ENCODE measurements at regions not wholly inside any gene's neighbourhood (a gene's known extent, or its start where the extent isn't known, plus 50 kb on each side); places are given as distances from the start of the nearest gene placed in this dataset.
A peak's percentile ranks its signal among the peaks of the same experiment; 100 is the strongest.

GRCh38 chr5:28788954-28789353 is 1750.6 kb upstream of the CDH9 start:
- H3K4me3 ChIP-seq (replicated peaks; ENCODE audit: low read depth, low read length), result no peak overlapping the region
- DNase-seq (ENCODE audit: low read depth), result no peak
- TF ChIP-seq, protein P1, sequence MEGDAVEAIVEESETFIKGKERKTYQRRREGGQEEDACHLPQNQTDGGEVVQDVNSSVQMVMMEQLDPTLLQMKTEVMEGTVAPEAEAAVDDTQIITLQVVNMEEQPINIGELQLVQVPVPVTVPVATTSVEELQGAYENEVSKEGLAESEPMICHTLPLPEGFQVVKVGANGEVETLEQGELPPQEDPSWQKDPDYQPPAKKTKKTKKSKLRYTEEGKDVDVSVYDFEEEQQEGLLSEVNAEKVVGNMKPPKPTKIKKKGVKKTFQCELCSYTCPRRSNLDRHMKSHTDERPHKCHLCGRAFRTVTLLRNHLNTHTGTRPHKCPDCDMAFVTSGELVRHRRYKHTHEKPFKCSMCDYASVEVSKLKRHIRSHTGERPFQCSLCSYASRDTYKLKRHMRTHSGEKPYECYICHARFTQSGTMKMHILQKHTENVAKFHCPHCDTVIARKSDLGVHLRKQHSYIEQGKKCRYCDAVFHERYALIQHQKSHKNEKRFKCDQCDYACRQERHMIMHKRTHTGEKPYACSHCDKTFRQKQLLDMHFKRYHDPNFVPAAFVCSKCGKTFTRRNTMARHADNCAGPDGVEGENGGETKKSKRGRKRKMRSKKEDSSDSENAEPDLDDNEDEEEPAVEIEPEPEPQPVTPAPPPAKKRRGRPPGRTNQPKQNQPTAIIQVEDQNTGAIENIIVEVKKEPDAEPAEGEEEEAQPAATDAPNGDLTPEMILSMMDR (IDR thresholded peaks at IDR 0.05; ENCODE audit: low read length, missing control alignments), result no peak

DNA sequence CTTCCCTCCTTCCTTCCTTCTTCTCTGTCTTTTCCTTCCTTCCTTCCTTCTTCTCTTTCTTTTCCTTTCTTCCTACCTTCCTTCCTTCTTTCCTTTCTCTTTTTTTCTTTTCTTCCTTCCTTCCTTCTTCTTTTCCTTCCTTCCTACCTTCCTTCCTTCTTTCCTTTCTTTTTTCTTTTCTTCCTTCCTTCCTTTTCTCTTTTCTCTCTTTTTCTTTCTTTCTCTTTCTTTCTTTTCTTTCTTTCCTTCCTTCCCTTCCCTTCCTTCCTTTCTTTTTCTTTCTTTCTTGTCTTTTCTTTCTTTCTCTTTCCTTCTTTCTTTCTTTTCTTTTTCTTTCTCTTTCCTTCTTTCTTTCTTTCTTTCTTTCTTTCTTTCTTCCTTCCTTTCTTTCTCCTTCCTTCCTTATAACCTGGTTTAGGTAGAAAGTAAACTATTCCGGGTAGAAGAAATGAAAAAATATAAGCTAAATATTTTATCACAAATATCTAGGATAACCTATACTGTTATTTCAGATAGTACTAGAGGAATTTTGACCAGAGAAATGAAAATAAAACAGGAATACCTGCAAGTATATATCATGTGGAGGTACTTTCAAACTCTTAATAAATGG is 1741.8 kb upstream of the CDH9 start:
- DNase-seq (ENCODE audit: low read depth), result no peak
- TF ChIP-seq, protein P1 (IDR thresholded peaks at IDR 0.05; ENCODE audit: low read length, missing control alignments), result no peak
- H3K4me3 ChIP-seq (replicated peaks; ENCODE audit: low read depth, low read length), result no peak overlapping the region

GRCh38 chr5:28779161-28779754 is 1740.9 kb upstream of the CDH9 start:
- no peak for DNase-seq (ENCODE audit: low read depth)
- H3K4me3 ChIP-seq (replicated peaks; ENCODE audit: low read depth, low read length), result no peak overlapping the region
- TF ChIP-seq, protein P1 (IDR thresholded peaks at IDR 0.05; ENCODE audit: low read length, missing control alignments), result no peak

GRCh38 chr5:28770307-28770706 is 1731.9 kb upstream of the CDH9 start:
- TF ChIP-seq, protein P1 (IDR thresholded peaks at IDR 0.05; ENCODE audit: low read length, missing control alignments), result no peak
- DNase-seq (ENCODE audit: low read depth), result no peak
- H3K4me3 ChIP-seq (replicated peaks; ENCODE audit: low read depth, low read length), result no peak overlapping the region

DNA sequence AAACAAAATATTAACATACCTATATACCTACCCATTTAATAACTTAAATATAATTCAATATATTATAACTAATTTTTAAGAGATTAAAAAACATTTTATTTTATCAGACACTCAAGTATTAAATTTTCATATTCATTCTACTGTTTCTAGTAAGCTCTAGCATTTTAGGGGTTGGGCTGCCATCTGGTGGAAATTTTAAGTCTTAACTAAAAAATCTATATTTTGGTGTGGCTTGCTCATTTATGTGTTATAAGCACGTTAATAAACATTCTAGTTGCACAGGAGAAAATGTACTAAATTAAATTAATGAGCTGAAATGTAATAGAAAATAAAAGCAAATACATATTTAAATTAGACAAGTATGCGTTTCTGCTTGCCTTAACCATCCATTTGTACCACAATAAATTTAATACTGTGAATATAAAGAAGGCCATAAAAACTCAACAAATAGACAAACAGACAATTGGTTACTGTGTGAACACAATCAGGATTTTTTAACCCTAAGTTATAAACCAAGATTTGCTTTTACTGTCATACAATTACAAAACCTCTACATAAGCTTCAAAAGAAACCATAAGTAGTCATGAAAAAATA is 1728.3 kb upstream of the CDH9 start:
- TF ChIP-seq, protein P1 (IDR thresholded peaks at IDR 0.05; ENCODE audit: low read length, missing control alignments), result peak; percentile 36
- peak; percentile 69 for DNase-seq (ENCODE audit: low read depth)
- no peak overlapping the region for H3K4me3 ChIP-seq (replicated peaks; ENCODE audit: low read depth, low read length)

- H3K4me3 ChIP-seq (replicated peaks; ENCODE audit: low read depth, low read length), result no peak overlapping the region
- DNase-seq (ENCODE audit: low read depth), result no peak
- TF ChIP-seq, protein P1 (IDR thresholded peaks at IDR 0.05; ENCODE audit: low read length, missing control alignments), result no peak
Measured at GRCh38 chr5:28751396-28751795, 1713.0 kb upstream of the CDH9 start.

Data from fibroblast of pulmonary artery (primary cell).